ENCODE measurements at regions not wholly inside any gene's neighbourhood (a gene's known extent, or its start where the extent isn't known, plus 50 kb on each side); places are given as distances from the start of the nearest gene placed in this dataset.
A peak's percentile ranks its signal among the peaks of the same experiment; 100 is the strongest.

- no peak overlapping the region for H3K27ac Mint-ChIP-seq (ENCODE audit: unreplicated experiment)
Observed at GRCh38 chr1:239758756-239759155, 332.9 kb upstream of the FMN2 start.

DNA sequence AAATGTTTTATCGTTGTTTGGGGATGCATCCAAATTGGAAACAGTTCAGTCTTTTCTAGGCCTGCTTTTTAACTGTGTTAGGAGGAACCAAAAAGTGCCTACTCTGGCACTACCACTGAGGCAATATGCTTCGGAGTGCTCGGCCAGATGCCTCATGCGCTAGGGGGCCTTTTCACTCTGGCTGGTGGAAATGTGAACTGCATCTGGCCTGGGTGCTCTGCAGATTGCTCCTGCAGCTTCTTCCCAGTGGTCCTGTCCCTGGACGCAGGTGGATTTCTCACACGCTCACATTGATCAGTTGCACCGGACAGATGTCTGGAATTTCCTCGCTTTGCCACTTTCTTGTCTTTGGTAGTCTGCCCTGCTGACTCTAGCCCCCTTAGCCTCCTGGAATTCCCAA lies 330.2 kb upstream of the FMN2 start:
- no peak for DNase-seq
- intact Hi-C loops (cut with micrococcal nuclease; ENCODE audit: unreplicated experiment) = no loop called here
- no peaks in the 10 kb centered on the region for H3K27me3 Mint-ChIP-seq (ENCODE audit: unreplicated experiment)
- H3K36me3 Mint-ChIP-seq (ENCODE audit: insufficient read depth, unreplicated experiment) = no peaks in the 10 kb centered on the region
- CTCF ChIA-PET = interaction anchor here (0.5 kb wide), 1 partner anchor 279 kb away, joined by 3 read pairs; no protein-coding TSS in a partner anchor
- no peak overlapping the region for H3K4me3 Mint-ChIP-seq (ENCODE audit: low read depth, unreplicated experiment)
- H3K9me3 Mint-ChIP-seq (ENCODE audit: low read depth, unreplicated experiment) = no peaks in the 10 kb centered on the region
- H3K27ac Mint-ChIP-seq (ENCODE audit: unreplicated experiment) = no peak overlapping the region
- H3K4me1 Mint-ChIP-seq (ENCODE audit: low read depth, unreplicated experiment) = no peaks in the 10 kb centered on the region
- TF ChIP-seq, protein P1, sequence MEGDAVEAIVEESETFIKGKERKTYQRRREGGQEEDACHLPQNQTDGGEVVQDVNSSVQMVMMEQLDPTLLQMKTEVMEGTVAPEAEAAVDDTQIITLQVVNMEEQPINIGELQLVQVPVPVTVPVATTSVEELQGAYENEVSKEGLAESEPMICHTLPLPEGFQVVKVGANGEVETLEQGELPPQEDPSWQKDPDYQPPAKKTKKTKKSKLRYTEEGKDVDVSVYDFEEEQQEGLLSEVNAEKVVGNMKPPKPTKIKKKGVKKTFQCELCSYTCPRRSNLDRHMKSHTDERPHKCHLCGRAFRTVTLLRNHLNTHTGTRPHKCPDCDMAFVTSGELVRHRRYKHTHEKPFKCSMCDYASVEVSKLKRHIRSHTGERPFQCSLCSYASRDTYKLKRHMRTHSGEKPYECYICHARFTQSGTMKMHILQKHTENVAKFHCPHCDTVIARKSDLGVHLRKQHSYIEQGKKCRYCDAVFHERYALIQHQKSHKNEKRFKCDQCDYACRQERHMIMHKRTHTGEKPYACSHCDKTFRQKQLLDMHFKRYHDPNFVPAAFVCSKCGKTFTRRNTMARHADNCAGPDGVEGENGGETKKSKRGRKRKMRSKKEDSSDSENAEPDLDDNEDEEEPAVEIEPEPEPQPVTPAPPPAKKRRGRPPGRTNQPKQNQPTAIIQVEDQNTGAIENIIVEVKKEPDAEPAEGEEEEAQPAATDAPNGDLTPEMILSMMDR (IDR thresholded peaks at IDR 0.05; ENCODE audit: unreplicated experiment) = no peak
- BruUV-seq (replicated peaks) = no TSS peak

More at GRCh38 chr1:239758756-239759155, 332.9 kb upstream of the FMN2 start:
- TF ChIP-seq, protein P1 (IDR thresholded peaks at IDR 0.05; ENCODE audit: unreplicated experiment) = no peak
- intact Hi-C loops (cut with micrococcal nuclease; ENCODE audit: unreplicated experiment) = no loop called here
- H3K27me3 Mint-ChIP-seq (ENCODE audit: unreplicated experiment) = no peaks in the 10 kb centered on the region
- no TSS peak for BruUV-seq (replicated peaks)
- H3K4me1 Mint-ChIP-seq (ENCODE audit: low read depth, unreplicated experiment) = no peaks in the 10 kb centered on the region
- no peak for DNase-seq
- H3K4me3 Mint-ChIP-seq (ENCODE audit: low read depth, unreplicated experiment) = no peak overlapping the region
- H3K36me3 Mint-ChIP-seq (ENCODE audit: insufficient read depth, unreplicated experiment) = no peaks in the 10 kb centered on the region
- CTCF ChIA-PET = no interaction called here
- H3K9me3 Mint-ChIP-seq (ENCODE audit: low read depth, unreplicated experiment) = no peaks in the 10 kb centered on the region

DNA sequence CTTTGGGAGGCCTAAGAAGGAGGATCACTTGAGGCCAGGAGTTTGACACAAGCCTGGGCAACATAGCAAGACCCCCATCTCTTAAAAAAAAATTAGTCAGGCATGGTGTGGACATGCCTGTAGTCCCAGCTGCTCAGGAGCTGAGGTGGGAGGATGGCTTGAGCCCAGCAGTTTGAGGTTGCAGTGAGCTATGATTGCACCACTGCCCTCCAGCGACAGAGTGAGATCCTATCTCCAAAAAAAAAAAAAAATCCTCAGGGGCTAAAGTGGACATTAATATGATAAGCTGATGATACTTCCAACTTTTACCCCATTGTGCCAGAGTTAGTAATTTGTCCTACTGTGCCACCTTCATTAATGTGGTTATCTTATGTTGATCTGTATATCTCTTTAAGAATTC lies 327.8 kb upstream of the FMN2 start:
- no peaks in the 10 kb centered on the region for H3K36me3 Mint-ChIP-seq (ENCODE audit: insufficient read depth, unreplicated experiment)
- CTCF ChIA-PET = interaction anchor here (0.6 to 1.6 kb wide), 4 partner anchors 8 to 378 kb away, joined by 3 to 4 read pairs (median 4); partner anchors contain the start of gene CHRM3
- no TSS peak for BruUV-seq (replicated peaks)
- DNase-seq = peak; percentile 7
- H3K9me3 Mint-ChIP-seq (ENCODE audit: low read depth, unreplicated experiment) = no peaks in the 10 kb centered on the region
- TF ChIP-seq, protein P1 (IDR thresholded peaks at IDR 0.05; ENCODE audit: unreplicated experiment) = no peak
- intact Hi-C loops (cut with micrococcal nuclease; ENCODE audit: unreplicated experiment) = no loop called here
- H3K4me1 Mint-ChIP-seq (ENCODE audit: low read depth, unreplicated experiment) = no peaks in the 10 kb centered on the region
- H3K27ac Mint-ChIP-seq (ENCODE audit: unreplicated experiment) = no peak overlapping the region
- no peak overlapping the region for H3K4me3 Mint-ChIP-seq (ENCODE audit: low read depth, unreplicated experiment)
- H3K27me3 Mint-ChIP-seq (ENCODE audit: unreplicated experiment) = no peaks in the 10 kb centered on the region

DNA sequence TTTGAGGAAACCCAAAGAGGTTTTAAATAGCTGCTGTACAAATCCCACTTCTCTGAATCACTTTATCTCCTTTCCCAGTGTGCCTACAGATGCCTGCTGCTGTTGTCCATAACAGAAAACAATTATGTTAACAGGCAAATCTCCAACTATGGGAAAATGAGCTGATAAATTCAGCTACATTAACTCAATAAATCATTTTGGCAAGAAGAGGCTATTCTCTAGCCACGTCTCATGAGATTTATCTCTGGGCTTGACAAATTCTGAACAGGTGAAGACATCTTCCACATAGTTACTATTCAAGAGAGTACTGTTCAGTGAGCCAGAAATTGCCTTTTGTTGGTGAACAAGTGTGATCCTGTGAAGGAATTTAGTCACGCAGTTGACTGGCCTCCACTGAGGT lies 327.1 kb upstream of the FMN2 start:
- DNase-seq = no peak
- no peak overlapping the region for H3K4me3 Mint-ChIP-seq (ENCODE audit: low read depth, unreplicated experiment)
- BruUV-seq (replicated peaks) = no TSS peak
- no peaks in the 10 kb centered on the region for H3K9me3 Mint-ChIP-seq (ENCODE audit: low read depth, unreplicated experiment)
- H3K27me3 Mint-ChIP-seq (ENCODE audit: unreplicated experiment) = no peaks in the 10 kb centered on the region
- CTCF ChIA-PET = interaction anchor here (1.6 kb wide), 1 partner anchor 134 kb away, joined by 4 read pairs; no protein-coding TSS in a partner anchor
- no peaks in the 10 kb centered on the region for H3K4me1 Mint-ChIP-seq (ENCODE audit: low read depth, unreplicated experiment)
- no peaks in the 10 kb centered on the region for H3K36me3 Mint-ChIP-seq (ENCODE audit: insufficient read depth, unreplicated experiment)
- TF ChIP-seq, protein P1 (IDR thresholded peaks at IDR 0.05; ENCODE audit: unreplicated experiment) = no peak
- no peak overlapping the region for H3K27ac Mint-ChIP-seq (ENCODE audit: unreplicated experiment)
- intact Hi-C loops (cut with micrococcal nuclease; ENCODE audit: unreplicated experiment) = no loop called here
